ENCODE measurements at regions not wholly inside any gene's neighbourhood (a gene's known extent, or its start where the extent isn't known, plus 50 kb on each side); places are given as distances from the start of the nearest gene placed in this dataset.

DNA sequence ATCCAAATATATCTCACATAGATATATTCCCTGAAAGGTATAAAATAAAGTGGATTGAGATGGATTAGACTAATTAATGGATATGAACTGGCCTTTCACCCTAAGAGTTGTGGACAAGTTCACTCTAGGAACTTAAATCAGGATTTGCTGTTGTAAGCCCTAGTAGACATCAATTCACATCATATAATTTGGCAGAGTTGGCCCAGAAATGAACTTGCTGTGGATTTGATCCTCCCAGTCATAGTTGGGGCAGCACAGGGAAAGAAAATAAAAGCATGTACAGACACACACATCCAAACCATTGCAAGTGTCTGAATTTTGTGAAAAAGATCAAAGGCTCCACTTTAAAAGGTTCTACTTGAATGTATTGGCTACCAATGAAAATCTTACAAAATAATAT lies 734.7 kb upstream of the NR2F2 start:
- no peak for TF ChIP-seq JUND (IDR thresholded peaks at IDR 0.05; ENCODE audit: low read depth)
- DNase-seq (ENCODE audit: low read depth in 1 of 2, low spot score in 1 of 2): no peak
- in situ Hi-C loops (cut with HindIII; ENCODE audit: low pct_unique_long_range_greater_than_20kb, low sequenced_read_pairs): no loop called here

DNA sequence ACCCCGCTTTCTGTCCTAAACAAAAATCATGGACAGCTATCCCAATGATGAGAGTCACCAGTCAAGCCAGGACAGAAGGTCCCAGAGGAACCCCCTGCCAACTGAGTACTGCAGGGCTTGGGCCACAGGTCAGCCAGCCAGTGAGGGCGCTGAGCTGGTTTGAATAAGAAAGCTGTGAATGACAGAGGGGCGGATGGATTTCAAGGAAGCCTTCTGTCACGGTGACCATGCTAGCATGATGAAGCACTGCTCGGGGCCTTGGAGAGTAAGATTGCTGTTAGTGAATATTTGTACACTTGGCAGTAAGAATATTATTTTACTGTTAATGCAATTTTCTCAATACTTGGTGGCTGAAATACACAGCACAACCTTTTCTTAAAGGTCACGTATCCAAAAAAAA lies 734.0 kb upstream of the NR2F2 start:
- in situ Hi-C loops (cut with HindIII; ENCODE audit: low pct_unique_long_range_greater_than_20kb, low sequenced_read_pairs): no loop called here
- DNase-seq (ENCODE audit: low read depth in 1 of 2, low spot score in 1 of 2): no peak
- no peak for TF ChIP-seq JUND (IDR thresholded peaks at IDR 0.05; ENCODE audit: low read depth)

DNA sequence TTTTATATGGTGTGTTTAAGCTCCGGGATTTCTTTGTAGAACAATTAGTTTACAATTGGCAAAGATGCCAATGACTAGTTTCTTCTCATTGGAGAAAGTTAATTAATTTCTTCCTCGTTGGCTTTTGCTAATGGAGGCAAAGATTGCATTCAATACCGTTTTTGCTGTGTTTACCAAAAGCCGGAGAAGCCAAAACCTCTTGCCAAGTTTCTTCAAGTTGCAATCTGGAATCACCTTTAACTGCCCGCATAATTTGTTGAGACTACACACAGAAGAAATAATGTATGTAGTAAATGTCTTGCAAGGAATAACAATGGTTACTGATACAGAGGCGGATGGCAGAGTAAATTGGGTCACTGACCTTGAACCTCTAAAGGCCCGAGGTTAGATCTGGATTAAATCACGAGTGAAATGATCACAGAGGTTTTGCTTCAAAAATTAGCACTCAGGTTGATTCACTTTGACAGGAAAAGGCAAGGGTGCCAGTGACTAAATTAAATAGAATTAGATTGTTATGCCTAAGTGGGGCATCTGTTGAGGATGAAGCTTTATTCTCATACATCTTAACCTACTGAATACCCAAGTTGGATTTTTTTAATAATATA lies 732.1 kb upstream of the NR2F2 start:
- in situ Hi-C loops (cut with HindIII; ENCODE audit: low pct_unique_long_range_greater_than_20kb, low sequenced_read_pairs): no loop called here
- no peak for TF ChIP-seq JUND (IDR thresholded peaks at IDR 0.05; ENCODE audit: low read depth)
- no peak for DNase-seq (ENCODE audit: low read depth in 1 of 2, low spot score in 1 of 2)

DNA sequence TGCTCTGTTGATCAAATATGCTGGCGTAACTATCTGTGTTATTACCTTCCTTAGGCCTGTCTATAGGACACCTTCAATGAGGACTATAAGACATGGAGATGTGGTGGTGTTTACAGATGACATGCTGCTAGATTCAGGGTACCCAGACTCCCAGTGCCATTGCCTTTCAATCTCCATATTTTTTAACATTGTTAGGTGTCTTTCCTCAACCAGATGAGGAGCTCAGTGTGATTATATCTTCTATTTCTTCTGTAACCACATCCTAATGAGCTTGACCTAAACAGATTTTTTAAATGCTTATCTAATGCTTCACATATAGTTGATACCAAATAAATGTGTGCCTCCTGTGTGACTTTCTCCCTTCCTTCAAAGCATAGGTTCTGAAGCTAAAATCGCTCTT lies 730.1 kb upstream of the NR2F2 start:
- no peak for TF ChIP-seq JUND (IDR thresholded peaks at IDR 0.05; ENCODE audit: low read depth)
- in situ Hi-C loops (cut with HindIII; ENCODE audit: low pct_unique_long_range_greater_than_20kb, low sequenced_read_pairs): no loop called here
- no peak for DNase-seq (ENCODE audit: low read depth in 1 of 2, low spot score in 1 of 2)

- in situ Hi-C loops (cut with HindIII; ENCODE audit: low pct_unique_long_range_greater_than_20kb, low sequenced_read_pairs): no loop called here
- no peak for DNase-seq (ENCODE audit: low read depth in 1 of 2, low spot score in 1 of 2)
- TF ChIP-seq JUND (IDR thresholded peaks at IDR 0.05; ENCODE audit: low read depth): no peak
Observed at GRCh38 chr15:95600884-95601283, 729.6 kb upstream of the NR2F2 start.

DNA sequence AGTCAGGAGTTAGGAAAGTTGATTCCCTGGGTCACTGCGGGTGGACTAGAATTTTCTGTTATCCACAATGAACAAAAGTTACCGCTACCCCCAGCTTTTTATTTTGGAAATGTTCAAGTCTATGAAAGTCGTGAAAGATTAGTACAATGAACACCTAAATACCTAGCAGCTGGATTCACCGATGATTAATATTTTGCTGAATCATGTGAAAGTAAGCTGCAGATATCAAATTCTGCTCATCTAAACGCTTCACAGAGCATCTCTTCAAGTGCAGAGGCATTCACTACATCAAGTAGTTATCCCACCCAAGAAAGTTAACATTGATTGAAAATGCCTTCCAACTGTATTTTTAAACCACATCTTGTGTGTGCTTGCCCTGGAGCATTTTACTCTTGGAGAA lies 729.0 kb upstream of the NR2F2 start:
- TF ChIP-seq JUND (IDR thresholded peaks at IDR 0.05; ENCODE audit: low read depth): no peak
- no peak for DNase-seq (ENCODE audit: low read depth in 1 of 2, low spot score in 1 of 2)
- in situ Hi-C loops (cut with HindIII; ENCODE audit: low pct_unique_long_range_greater_than_20kb, low sequenced_read_pairs): no loop called here

DNA sequence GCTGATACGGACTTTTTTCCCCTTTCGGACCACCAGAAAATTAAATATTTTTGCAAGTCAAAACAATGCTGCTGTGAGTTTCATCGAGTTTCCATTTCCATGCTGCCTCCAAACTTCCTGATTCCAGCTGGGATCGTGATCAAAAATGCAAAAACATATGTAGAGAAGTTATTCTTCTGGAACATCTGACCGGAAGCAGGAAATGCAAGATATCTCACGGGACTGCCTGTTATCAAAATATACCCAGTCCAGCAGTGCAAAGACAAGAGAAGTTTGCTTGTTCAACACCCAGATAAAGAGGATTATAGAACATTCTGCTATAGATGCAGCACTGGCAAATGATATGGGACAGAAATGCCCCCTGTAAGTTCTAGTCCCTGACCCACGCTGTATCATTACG lies 726.7 kb upstream of the NR2F2 start:
- TF ChIP-seq JUND (IDR thresholded peaks at IDR 0.05; ENCODE audit: low read depth): no peak
- in situ Hi-C loops (cut with HindIII; ENCODE audit: low pct_unique_long_range_greater_than_20kb, low sequenced_read_pairs): no loop called here
- DNase-seq (ENCODE audit: low read depth in 1 of 2, low spot score in 1 of 2): no peak

- no peak for DNase-seq (ENCODE audit: low read depth in 1 of 2, low spot score in 1 of 2)
- no peak for TF ChIP-seq JUND (IDR thresholded peaks at IDR 0.05; ENCODE audit: low read depth)
- in situ Hi-C loops (cut with HindIII; ENCODE audit: low pct_unique_long_range_greater_than_20kb, low sequenced_read_pairs): no loop called here
Observed at GRCh38 chr15:95604634-95605036, 725.9 kb upstream of the NR2F2 start.

- TF ChIP-seq JUND (IDR thresholded peaks at IDR 0.05; ENCODE audit: low read depth): no peak
- in situ Hi-C loops (cut with HindIII; ENCODE audit: low pct_unique_long_range_greater_than_20kb, low sequenced_read_pairs): no loop called here
- no peak for DNase-seq (ENCODE audit: low read depth in 1 of 2, low spot score in 1 of 2)
Observed at GRCh38 chr15:95605098-95605497, 725.4 kb upstream of the NR2F2 start.

- TF ChIP-seq JUND (IDR thresholded peaks at IDR 0.05; ENCODE audit: low read depth): no peak
- no peak for DNase-seq (ENCODE audit: low read depth in 1 of 2, low spot score in 1 of 2)
- in situ Hi-C loops (cut with HindIII; ENCODE audit: low pct_unique_long_range_greater_than_20kb, low sequenced_read_pairs): no loop called here
Observed at GRCh38 chr15:95606551-95606950, 723.9 kb upstream of the NR2F2 start.

GRCh38 chr15:95608371-95608770 lies 722.1 kb upstream of the NR2F2 start:
- no peak for DNase-seq (ENCODE audit: low read depth in 1 of 2, low spot score in 1 of 2)
- no peak for TF ChIP-seq JUND (IDR thresholded peaks at IDR 0.05; ENCODE audit: low read depth)
- in situ Hi-C loops (cut with HindIII; ENCODE audit: low pct_unique_long_range_greater_than_20kb, low sequenced_read_pairs): no loop called here

- in situ Hi-C loops (cut with HindIII; ENCODE audit: low pct_unique_long_range_greater_than_20kb, low sequenced_read_pairs): no loop called here
- no peak for DNase-seq (ENCODE audit: low read depth in 1 of 2, low spot score in 1 of 2)
- no peak for TF ChIP-seq JUND (IDR thresholded peaks at IDR 0.05; ENCODE audit: low read depth)
Observed at GRCh38 chr15:95609096-95609495, 721.4 kb upstream of the NR2F2 start.

DNA sequence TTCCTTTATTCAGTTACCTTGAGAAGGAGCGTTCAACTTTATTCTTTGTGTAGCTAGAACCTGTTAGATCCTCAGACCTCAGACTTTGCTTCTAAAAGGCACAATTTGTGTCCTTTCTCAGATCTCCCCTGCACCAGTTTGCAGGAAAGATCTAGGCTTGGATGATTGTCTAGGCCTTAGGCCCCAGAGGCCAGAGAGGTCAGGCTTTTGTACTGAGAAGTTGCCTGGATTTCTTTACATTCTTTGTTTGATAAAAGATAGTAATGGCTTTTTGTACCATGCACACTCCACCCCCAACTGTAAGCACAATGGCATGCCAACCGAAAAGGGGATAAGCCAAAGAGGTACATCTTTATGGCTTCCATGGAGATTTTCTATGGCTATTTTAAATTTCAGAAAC lies 719.6 kb upstream of the NR2F2 start:
- in situ Hi-C loops (cut with HindIII; ENCODE audit: low pct_unique_long_range_greater_than_20kb, low sequenced_read_pairs): no loop called here
- no peak for TF ChIP-seq JUND (IDR thresholded peaks at IDR 0.05; ENCODE audit: low read depth)
- no peak for DNase-seq (ENCODE audit: low read depth in 1 of 2, low spot score in 1 of 2)

- no peak for TF ChIP-seq JUND (IDR thresholded peaks at IDR 0.05; ENCODE audit: low read depth)
- in situ Hi-C loops (cut with HindIII; ENCODE audit: low pct_unique_long_range_greater_than_20kb, low sequenced_read_pairs): no loop called here
- no peak for DNase-seq (ENCODE audit: low read depth in 1 of 2, low spot score in 1 of 2)
Observed at GRCh38 chr15:95615436-95615835, 715.1 kb upstream of the NR2F2 start.

All from T47D (cell line).